Adrenal gland (tissue), 5 donors: ENCODE measurements at regions not wholly inside any gene's neighbourhood (a gene's known extent, or its start where the extent isn't known, plus 50 kb on each side); places are given as distances from the start of the nearest gene placed in this dataset.

Experiments used
- POLR2A ChIP-seq, 2 donors: fragments of 450-650 bp; IDR thresholded peaks; one replicate each; pipeline ENCODE4 v1.6.1; 2017; ENCODE audit warnings: antibody characterized with exemption in 2 of 2, mild to moderate bottlenecking in 2 of 2, moderate library complexity in 1 of 2
- TF ChIP-seq, protein P1 (sequence below), 6 experiments: fragments of 450-650 bp in 4 of 6; fragments of 200-600 bp in 2 of 6; sonication (generic) in 1 of 6; IDR thresholded peaks; 1 replicate in 5 of 6; 2 replicates in 1 of 6; pipeline versions ENCODE4 v1.5.1 to v1.8.0; 2016 to 2021; ENCODE audit warnings: antibody characterized with exemption in 6 of 6, mild to moderate bottlenecking in 2 of 6, moderate library complexity in 1 of 6
- donor health status: DM: no; HTN: no; CAD: no.

DNA sequence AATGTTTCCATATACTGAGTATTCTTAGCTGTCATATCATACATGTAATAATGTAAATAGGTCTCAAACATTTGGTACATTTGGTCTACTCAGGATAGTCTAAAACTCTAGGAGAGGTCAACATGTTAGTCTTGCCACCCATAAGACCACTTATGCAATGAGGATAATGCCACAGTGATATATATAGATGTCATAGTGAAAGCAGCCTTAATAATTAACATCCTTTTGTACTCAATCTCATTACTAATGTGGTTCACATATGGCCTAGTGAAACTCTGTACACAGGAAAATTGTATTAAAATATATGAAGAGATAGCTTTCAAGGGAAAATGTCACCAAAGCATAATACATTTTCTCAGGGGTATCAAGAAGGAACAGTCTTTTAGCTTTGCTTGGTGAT lies 577.9 kb downstream of the TFAP2B start:
- TF ChIP-seq, protein P1, sequence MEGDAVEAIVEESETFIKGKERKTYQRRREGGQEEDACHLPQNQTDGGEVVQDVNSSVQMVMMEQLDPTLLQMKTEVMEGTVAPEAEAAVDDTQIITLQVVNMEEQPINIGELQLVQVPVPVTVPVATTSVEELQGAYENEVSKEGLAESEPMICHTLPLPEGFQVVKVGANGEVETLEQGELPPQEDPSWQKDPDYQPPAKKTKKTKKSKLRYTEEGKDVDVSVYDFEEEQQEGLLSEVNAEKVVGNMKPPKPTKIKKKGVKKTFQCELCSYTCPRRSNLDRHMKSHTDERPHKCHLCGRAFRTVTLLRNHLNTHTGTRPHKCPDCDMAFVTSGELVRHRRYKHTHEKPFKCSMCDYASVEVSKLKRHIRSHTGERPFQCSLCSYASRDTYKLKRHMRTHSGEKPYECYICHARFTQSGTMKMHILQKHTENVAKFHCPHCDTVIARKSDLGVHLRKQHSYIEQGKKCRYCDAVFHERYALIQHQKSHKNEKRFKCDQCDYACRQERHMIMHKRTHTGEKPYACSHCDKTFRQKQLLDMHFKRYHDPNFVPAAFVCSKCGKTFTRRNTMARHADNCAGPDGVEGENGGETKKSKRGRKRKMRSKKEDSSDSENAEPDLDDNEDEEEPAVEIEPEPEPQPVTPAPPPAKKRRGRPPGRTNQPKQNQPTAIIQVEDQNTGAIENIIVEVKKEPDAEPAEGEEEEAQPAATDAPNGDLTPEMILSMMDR (IDR thresholded peaks at IDR 0.05), result no peak
- no peak for TF ChIP-seq POLR2A (IDR thresholded peaks at IDR 0.05)
